Endothelial cell of umbilical vein (primary cell): ENCODE measurements at regions not wholly inside any gene's neighbourhood (a gene's known extent, or its start where the extent isn't known, plus 50 kb on each side); places are given as distances from the start of the nearest gene placed in this dataset.

Experiments used
- BruUV-seq: library from RNA; stranded (reverse); fragments of 400-500 nt; replicated peaks from 2 replicates; lab custom pipeline; 2021; lab: Mats Ljungman, UMichigan
- CTCF ChIA-PET: fragments of 300-600, 350-600 bp; sonication (Branson Sonifier 250); formaldehyde crosslinking; loops from one replicate; lab custom pipeline; 2021; ENCODE audit warnings: antibody characterized with exemption, inconsistent platforms; lab: Charles Lee
- POLR2A ChIA-PET: fragments of 300-600, 350-600 bp; sonication (Branson Sonifier 250); formaldehyde crosslinking; loops from one replicate; lab custom pipeline; 2021; ENCODE audit warnings: antibody characterized with exemption, inconsistent platforms; lab: Charles Lee
- DNase-seq: peaks from one replicate; pipeline ENCODE4 v3.0.0-alpha.2; 2011; ENCODE audit warnings: low read depth, low spot score
- FAIRE-seq: peaks from 2 replicates; lab custom pipeline; 2011; peaks lifted over from hg19 to GRCh38; lab: Jason Lieb, UNC
- H2AFZ ChIP-seq: 2 replicates; pipeline ENCODE4 v1.6.0; 2012; ENCODE audit warnings: low read depth, low read length, control low read depth, inconsistent platforms
- H3K27ac ChIP-seq: 2 replicates; pipeline ENCODE4 v1.5.1; 2011; ENCODE audit warnings: low read depth, mild to moderate bottlenecking, control low read depth, low read length, moderate library complexity; ENCODE audit not compliant: insufficient read depth
- H3K27me3 ChIP-seq, 2 experiments: 2 replicates each; pipeline versions ENCODE4 v1.6.0 to v1.6.1; 2011; ENCODE audit warnings: low read length in 2 of 2, mixed read lengths in 1 of 2; ENCODE audit not compliant: control insufficient read depth in 2 of 2, insufficient read depth in 2 of 2
- H3K36me3 ChIP-seq, 2 experiments: 2 replicates in 1 of 2; 3 replicates in 1 of 2; pipeline ENCODE4 v1.5.1; 2011; ENCODE audit warnings: low read length in 2 of 2, mild to moderate bottlenecking in 1 of 2, moderate library complexity in 1 of 2; ENCODE audit not compliant: control insufficient read depth in 2 of 2, insufficient read depth in 2 of 2; ENCODE audit errors: extremely low read depth in 1 of 2
- H3K4me1 ChIP-seq: 3 replicates; pipeline ENCODE4 v1.5.1; 2011; ENCODE audit warnings: mild to moderate bottlenecking, low read length; ENCODE audit not compliant: control insufficient read depth, insufficient read depth; ENCODE audit errors: extremely low read depth
- H3K4me2 ChIP-seq: 2 replicates; pipeline ENCODE4 v1.6.1; 2011; ENCODE audit warnings: low read length, control low read depth, mixed read lengths; ENCODE audit not compliant: insufficient read depth
- H3K4me3 ChIP-seq, 3 experiments: fragments of 200-600 bp in 1 of 3; sonication (generic), shearing (Covaris generic) in 1 of 3; replicated peaks in 1 of 3; 2 replicates each; pipeline ENCODE4 v1.5.1; 2011 to 2016; ENCODE audit warnings: control low read depth in 3 of 3, low read length in 3 of 3, mild to moderate bottlenecking in 2 of 3, inconsistent platforms in 1 of 3, low read depth in 1 of 3, moderate library complexity in 1 of 3; ENCODE audit not compliant: insufficient read depth in 1 of 3
- H3K79me2 ChIP-seq: 2 replicates; pipeline ENCODE4 v1.6.0; 2012; ENCODE audit warnings: low read length, inconsistent platforms; ENCODE audit not compliant: control insufficient read depth, insufficient read depth
- H3K9ac ChIP-seq: replicated peaks from 2 replicates; pipeline ENCODE3; 2011; ENCODE audit warnings: low read length, control low read depth; ENCODE audit not compliant: insufficient read depth; ENCODE audit errors: extremely low read depth
- H3K9me1 ChIP-seq: replicated peaks from 3 replicates; pipeline ENCODE4 v1.6.0; 2011; ENCODE audit warnings: mild to moderate bottlenecking, low read length; ENCODE audit not compliant: control insufficient read depth, insufficient read depth; ENCODE audit errors: extremely low read depth
- H3K9me3 ChIP-seq: replicated peaks from 2 replicates; pipeline ENCODE4 v1.5.1; 2012; ENCODE audit warnings: low read length, inconsistent platforms; ENCODE audit not compliant: control insufficient read depth, insufficient read depth
- H4K20me1 ChIP-seq: replicated peaks from 2 replicates; pipeline ENCODE3; 2011; ENCODE audit warnings: mild to moderate bottlenecking, low read length; ENCODE audit not compliant: control insufficient read depth, insufficient read depth; ENCODE audit errors: extremely low read depth
- EZH2 ChIP-seq: IDR thresholded peaks from 2 replicates; pipeline ENCODE4 v1.6.1; 2012; ENCODE audit warnings: borderline replicate concordance, low read depth, mild to moderate bottlenecking, moderate library complexity, low read length, inconsistent platforms; ENCODE audit not compliant: severe bottlenecking
- FOS ChIP-seq: IDR thresholded peaks from 2 replicates; pipeline ENCODE4 v1.6.1; 2011; ENCODE audit warnings: mild to moderate bottlenecking, low read length, moderate library complexity, borderline replicate concordance; ENCODE audit not compliant: insufficient read depth
- GATA2 ChIP-seq: IDR thresholded peaks from 2 replicates; pipeline ENCODE4 v1.7.0; 2011; ENCODE audit warnings: low read depth, mild to moderate bottlenecking, moderate library complexity, mixed read lengths, low read length; ENCODE audit not compliant: insufficient read length, insufficient read depth
- POLR2A ChIP-seq: IDR thresholded peaks from 2 replicates; pipeline ENCODE4 v1.6.1; 2012; ENCODE audit warnings: low read depth, mild to moderate bottlenecking, control low read depth, low read length
- POLR2AphosphoS5 ChIP-seq: IDR thresholded peaks from 2 replicates; pipeline ENCODE4 v1.6.1; 2012; ENCODE audit warnings: low read depth, mild to moderate bottlenecking, control low read depth, low read length, moderate library complexity; ENCODE audit not compliant: insufficient read depth
- dilution Hi-C: fragments of 300-500 bp; cut with MboI; formaldehyde crosslinking; loops from one replicate; pipeline ENCODE4 v1.15.0; 2019; ENCODE audit warnings: low sequenced_read_pairs; ENCODE audit not compliant: extremely low pct_ligation_motif_present
- intact Hi-C: fragments of 100-400 bp; cut with micrococcal nuclease; formaldehyde crosslinking; loops from one replicate; pipeline ENCODE4 v1.10.0; 2022
- TF ChIP-seq, protein P1 (sequence below): IDR thresholded peaks from 2 replicates; pipeline ENCODE4 v1.6.1; 2011; ENCODE audit not compliant: insufficient read depth, insufficient read length

DNA sequence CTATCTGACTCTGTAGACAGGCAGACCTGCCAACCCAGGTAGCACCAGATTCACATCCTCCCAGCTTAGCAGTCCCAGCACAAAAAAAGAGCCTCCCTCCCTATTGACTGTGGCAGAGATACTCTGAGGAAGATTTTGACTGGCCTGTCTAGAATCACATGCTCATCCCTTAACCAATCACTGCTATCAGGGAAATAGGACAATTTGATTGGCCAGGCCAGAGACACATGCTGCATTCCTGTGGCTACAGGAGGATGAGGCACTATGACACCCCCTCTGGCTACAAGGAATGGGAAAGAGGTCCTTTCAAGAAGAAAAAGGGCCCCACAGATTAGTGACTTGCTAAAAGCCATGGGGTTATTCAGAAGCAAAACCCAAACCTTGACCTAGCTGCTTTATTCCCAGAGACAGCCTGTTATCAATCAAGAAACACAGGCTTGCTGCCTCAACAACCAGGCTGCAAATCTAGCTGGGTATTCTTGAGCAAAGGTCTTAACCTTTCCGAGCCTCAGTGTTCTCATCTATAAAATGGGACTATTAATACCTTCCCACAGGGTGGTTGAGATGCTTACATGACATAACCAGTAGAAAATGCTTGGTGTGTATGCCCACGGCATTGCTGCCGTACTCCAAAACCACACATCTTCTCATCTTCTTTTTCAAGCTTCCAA is 147.6 kb downstream of the BCOR start:
- H3K36me3 ChIP-seq, result no peaks in the 10 kb centered on the region
- no peak overlapping the region for H3K4me3 ChIP-seq
- peak; percentile 26 for FAIRE-seq
- no peak for DNase-seq
- no peak overlapping the region for H2AFZ ChIP-seq
- intact Hi-C loops, result no loop called here
- no peak overlapping the region for H3K27ac ChIP-seq
- BruUV-seq, result no TSS peak
- H3K9ac ChIP-seq, result no peak overlapping the region
- dilution Hi-C loops, result no loop called here
- no peaks in the 10 kb centered on the region for H3K9me1 ChIP-seq
- TF ChIP-seq EZH2, result no peak
- TF ChIP-seq FOS, result no peak
- TF ChIP-seq GATA2, result no peak
- TF ChIP-seq, protein P1, sequence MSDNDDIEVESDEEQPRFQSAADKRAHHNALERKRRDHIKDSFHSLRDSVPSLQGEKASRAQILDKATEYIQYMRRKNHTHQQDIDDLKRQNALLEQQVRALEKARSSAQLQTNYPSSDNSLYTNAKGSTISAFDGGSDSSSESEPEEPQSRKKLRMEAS, result no peak
- ChIA-PET POLR2A (no interaction called here), CTCF (no interaction called here)
- no peaks in the 10 kb centered on the region for H3K9me3 ChIP-seq
- H4K20me1 ChIP-seq, result no peaks in the 10 kb centered on the region
- H3K79me2 ChIP-seq, result no peaks in the 10 kb centered on the region
- H3K4me2 ChIP-seq, result no peak overlapping the region
- peaks cover 22% of the 10 kb centered on the region for H3K4me1 ChIP-seq
- H3K27me3 ChIP-seq, result no peaks in the 10 kb centered on the region

DNA sequence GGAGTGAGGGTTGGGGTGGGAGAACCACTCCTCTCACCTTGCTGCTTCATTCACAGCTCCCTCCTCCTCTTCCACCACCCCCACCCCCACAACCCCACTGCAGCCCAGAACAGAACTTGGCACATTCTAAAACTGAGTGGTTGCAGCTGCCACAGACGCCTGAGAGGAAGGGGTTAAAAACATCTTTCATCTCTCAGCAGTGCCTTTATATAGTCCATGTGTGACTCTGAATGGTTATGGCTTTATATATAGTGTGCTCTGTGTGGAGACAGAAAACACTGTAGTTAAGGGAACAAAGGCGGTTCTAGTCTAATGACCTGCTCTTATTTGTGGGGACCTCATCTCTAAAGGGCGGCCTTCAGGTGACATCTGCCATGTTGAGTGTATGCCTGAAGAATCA is 144.8 kb downstream of the BCOR start:
- Histone ChIP-seq H3K27ac (no peak overlapping the region), H2AFZ (no peak overlapping the region), H3K4me3 (no peak overlapping the region), H3K9me3 (no peaks in the 10 kb centered on the region), H3K27me3 (no peaks in the 10 kb centered on the region), H4K20me1 (no peaks in the 10 kb centered on the region), H3K9ac (no peak overlapping the region), H3K4me1 (peaks cover 10% of the 10 kb centered on the region), H3K36me3 (no peaks in the 10 kb centered on the region), H3K9me1 (no peaks in the 10 kb centered on the region), H3K79me2 (no peaks in the 10 kb centered on the region), H3K4me2 (no peak overlapping the region)
- FAIRE-seq (no peak), DNase-seq (no peak)
- dilution Hi-C loops (no loop called here), intact Hi-C loops (no loop called here)
- POLR2A ChIA-PET, result no interaction called here
- CTCF ChIA-PET, result no interaction called here
- TF ChIP-seq POLR2A (no peak), POLR2AphosphoS5 (no peak), FOS (no peak)
- TF ChIP-seq, protein P1, result no peak
- no TSS peak for BruUV-seq
